Astrocyte of the cerebellum (primary cell): ENCODE measurements at regions not wholly inside any gene's neighbourhood (a gene's known extent, or its start where the extent isn't known, plus 50 kb on each side); places are given as distances from the start of the nearest gene placed in this dataset.

Source experiments
- DNase-seq: peaks from one replicate; pipeline ENCODE4 v3.0.0-alpha.2; 2011; ENCODE audit warnings: low read depth
- H3K4me3 ChIP-seq: 2 replicates; pipeline ENCODE4 v1.5.1; 2011; ENCODE audit warnings: mild to moderate bottlenecking, low read depth, low read length, moderate library complexity
- in situ Hi-C: cut with HindIII; loops from 2 replicates; pipeline ENCODE4 v1.10.0; 2017; ENCODE audit warnings: low sequenced_read_pairs
- TF ChIP-seq, protein P1 (sequence below): IDR thresholded peaks from 2 replicates; pipeline ENCODE4 v1.5.1; 2012; ENCODE audit warnings: low read length, low read depth, moderate library complexity, mild to moderate bottlenecking; ENCODE audit errors: missing control alignments

DNA sequence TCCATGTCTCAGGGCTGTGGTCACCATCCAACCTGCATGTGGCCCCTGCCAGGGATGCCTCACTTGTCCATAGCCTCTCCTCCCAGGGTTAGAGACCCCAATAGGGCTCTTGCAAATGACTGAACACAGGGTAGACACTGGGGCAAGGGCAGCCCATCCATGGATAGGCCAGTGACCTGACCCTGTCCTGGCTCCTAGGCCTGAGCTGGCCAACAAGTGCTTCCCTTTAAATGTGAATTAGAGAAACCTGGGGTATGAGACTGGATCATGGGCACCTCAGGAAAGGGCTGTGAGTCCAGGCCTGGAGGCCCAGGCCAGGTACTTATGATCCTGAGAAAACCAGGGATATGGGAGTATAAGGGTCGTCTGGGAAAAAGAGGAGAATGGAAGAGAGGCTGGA lies 64.5 kb downstream of the COPS8 start:
- TF ChIP-seq, protein P1, sequence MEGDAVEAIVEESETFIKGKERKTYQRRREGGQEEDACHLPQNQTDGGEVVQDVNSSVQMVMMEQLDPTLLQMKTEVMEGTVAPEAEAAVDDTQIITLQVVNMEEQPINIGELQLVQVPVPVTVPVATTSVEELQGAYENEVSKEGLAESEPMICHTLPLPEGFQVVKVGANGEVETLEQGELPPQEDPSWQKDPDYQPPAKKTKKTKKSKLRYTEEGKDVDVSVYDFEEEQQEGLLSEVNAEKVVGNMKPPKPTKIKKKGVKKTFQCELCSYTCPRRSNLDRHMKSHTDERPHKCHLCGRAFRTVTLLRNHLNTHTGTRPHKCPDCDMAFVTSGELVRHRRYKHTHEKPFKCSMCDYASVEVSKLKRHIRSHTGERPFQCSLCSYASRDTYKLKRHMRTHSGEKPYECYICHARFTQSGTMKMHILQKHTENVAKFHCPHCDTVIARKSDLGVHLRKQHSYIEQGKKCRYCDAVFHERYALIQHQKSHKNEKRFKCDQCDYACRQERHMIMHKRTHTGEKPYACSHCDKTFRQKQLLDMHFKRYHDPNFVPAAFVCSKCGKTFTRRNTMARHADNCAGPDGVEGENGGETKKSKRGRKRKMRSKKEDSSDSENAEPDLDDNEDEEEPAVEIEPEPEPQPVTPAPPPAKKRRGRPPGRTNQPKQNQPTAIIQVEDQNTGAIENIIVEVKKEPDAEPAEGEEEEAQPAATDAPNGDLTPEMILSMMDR, result no peak
- no peak for DNase-seq
- H3K4me3 ChIP-seq, result no peak overlapping the region
- in situ Hi-C loops, result no loop called here

DNA sequence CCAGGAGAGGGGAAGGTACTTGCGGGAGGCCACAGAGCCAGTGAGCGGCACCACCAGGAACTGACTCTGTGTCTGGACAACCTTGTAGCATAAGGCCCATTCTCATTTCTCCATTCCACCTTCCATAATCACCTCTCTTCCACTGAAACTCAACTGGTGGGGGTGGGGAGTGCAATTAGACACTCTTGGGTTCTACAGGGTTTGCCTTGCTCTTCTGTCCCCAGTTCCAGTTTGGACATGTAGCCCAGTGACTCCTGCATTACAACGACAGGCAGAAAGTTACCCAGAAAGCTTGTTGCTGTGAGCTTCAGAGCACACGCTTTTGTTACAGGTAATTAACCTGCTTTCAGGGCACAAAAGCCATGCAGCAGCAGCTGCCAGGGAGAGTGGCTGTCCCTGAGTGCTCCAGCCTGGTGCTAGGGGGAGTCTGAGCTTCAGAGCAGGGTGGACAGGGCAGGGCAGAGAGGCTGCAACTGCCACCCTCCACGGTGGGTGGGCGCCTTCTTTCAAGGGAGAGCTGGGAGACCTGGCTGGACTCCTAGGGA lies 65.2 kb downstream of the COPS8 start:
- DNase-seq, result no peak
- H3K4me3 ChIP-seq, result no peak overlapping the region
- in situ Hi-C loops, result no loop called here
- TF ChIP-seq, protein P1, result no peak

DNA sequence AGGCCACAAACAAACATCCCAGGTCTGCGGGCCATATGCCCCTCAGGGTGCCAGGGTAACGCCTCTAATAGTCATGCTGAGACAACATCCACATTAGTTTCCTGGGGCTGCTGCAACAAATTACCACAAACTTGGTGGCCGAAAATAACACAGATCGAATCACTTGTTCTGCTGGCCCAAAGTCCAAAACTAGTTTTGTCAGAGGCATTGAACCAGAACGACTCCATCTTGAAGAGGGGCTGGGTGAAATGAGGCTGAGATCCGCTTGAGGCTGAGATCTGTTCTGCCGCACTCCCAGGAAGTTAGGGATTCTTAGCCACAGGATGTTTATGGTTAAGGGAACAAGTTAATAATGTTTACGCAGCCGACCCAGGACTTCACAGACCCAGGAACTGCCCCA lies 66.7 kb downstream of the COPS8 start:
- TF ChIP-seq, protein P1, result no peak
- DNase-seq, result no peak
- no peak overlapping the region for H3K4me3 ChIP-seq
- in situ Hi-C loops, result no loop called here

DNA sequence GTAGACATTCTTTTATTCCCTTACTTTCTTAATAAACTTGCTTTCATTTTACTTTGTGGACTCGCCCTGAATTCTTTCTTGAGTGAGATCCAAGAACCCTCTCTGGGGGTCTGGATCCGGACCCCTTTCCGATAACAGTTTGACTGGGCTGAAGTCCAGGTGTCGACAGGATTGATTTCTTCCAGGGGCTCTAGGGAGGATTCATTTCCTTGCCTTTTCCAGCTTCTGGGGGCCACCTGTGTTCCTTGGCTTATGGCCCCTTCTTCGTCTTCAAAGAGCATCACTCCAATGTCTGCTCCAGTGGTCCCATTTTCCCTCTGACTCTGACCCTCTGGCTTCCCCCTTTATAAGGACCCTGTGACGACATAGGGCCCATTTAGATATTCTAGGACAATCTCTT lies 67.5 kb downstream of the COPS8 start:
- no peak for DNase-seq
- TF ChIP-seq, protein P1, result no peak
- no peak overlapping the region for H3K4me3 ChIP-seq
- in situ Hi-C loops, result no loop called here

DNA sequence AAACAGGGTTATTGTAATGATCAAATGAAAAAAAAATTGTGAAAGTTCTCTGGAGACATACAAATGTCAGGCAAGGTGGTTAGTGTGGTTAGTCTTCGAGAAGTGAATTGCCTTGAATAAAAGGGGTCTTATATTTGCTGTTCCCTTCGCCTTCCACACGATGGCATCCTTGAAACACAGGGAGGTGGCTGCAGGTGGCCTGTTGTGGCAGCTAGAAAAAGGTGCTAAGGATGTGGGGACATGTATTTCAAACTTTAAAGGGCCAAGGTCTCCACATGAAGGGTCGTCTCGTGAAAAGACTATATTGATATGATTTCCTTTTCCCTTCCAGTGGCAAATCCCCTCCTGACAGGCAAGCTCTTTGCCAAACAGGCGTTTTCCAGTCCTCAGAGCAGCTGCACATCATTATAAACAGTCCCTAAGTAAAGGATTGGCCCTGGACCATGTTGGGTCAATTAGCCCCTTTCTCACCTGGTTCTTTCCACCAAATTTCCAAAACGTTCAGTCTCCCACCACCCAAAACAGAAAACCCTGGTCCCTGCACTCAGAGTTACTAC lies 68.5 kb downstream of the COPS8 start:
- DNase-seq, result peak; percentile 55
- in situ Hi-C loops, result no loop called here

DNA sequence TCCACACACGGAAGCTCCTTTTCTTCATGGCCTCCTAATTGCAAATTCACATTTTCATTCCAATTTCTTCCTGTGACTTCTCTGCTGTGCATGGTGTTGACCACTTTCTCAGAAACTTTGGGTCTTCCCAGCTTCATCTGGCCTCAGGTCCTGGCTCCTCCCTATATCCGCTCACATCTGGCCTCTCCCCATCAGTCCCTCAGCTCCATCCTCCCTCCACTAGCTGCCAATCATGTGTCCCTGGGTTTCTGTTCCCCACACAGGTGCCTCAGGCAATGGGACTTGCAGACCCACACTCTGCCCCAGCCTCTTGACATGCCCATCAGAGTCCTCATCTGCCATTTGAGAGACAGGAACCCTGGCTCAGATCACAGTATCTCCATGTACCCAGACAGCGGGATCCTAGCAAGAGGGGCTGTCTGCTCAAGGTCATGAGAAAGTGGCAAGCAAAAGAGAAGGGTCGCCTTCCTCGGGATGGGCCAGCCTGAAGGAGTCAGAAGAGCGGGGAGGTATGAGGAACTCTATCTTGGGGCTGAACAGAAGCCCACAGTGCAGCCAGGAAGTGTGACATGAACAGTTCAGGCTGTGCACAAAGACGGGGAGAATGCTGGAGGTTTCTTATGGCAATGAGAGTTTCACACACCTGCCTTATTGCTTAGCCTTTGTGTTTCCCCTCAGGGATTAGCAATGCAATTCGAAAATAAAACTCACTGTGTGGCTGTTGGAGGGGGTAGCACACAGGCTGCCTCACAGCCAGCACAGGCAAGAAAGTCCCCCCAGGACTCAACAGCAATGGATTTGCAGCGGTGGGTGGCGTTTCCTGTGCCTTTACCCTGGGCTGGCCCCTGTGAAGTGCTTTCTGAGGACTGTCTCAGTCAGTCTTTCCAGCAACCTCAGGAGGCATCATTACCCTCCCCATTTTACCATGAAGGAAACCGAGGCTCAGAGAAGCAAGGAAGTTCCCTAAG lies 69.5 kb downstream of the COPS8 start:
- TF ChIP-seq, protein P1, result no peak
- in situ Hi-C loops, result no loop called here
- no peak overlapping the region for H3K4me3 ChIP-seq
- DNase-seq, result no peak

More for the DNA sequence above, 68.5 kb downstream of the COPS8 start:
- TF ChIP-seq, protein P1, result peak; percentile 81
- H3K4me3 ChIP-seq, result no peak overlapping the region
